PC-3 (cell line): ENCODE measurements at regions not wholly inside any gene's neighbourhood (a gene's known extent, or its start where the extent isn't known, plus 50 kb on each side); places are given as distances from the start of the nearest gene placed in this dataset.

ENCODE experiments used
- EZH2 ChIP-seq: fragments of 300-600 bp; sonication (generic); IDR thresholded peaks from one replicate; pipeline ENCODE4 v1.6.1; 2017; ENCODE audit warnings: antibody characterized with exemption, mild to moderate bottlenecking, low read length; ENCODE audit not compliant: unreplicated experiment
- EZH2phosphoT487 ChIP-seq: fragments of 300-600 bp; sonication (generic); IDR thresholded peaks from 2 replicates; pipeline ENCODE4 v1.6.1; 2018; ENCODE audit warnings: mild to moderate bottlenecking, antibody characterized with exemption, low read length, borderline replicate concordance
- TF ChIP-seq, protein P1 (sequence below): fragments of 300-600 bp; sonication (generic); conservative IDR thresholded peaks from 2 replicates; pipeline ENCODE4 v1.5.1; 2017; ENCODE audit warnings: antibody characterized with exemption, low read depth, mild to moderate bottlenecking, low read length

DNA sequence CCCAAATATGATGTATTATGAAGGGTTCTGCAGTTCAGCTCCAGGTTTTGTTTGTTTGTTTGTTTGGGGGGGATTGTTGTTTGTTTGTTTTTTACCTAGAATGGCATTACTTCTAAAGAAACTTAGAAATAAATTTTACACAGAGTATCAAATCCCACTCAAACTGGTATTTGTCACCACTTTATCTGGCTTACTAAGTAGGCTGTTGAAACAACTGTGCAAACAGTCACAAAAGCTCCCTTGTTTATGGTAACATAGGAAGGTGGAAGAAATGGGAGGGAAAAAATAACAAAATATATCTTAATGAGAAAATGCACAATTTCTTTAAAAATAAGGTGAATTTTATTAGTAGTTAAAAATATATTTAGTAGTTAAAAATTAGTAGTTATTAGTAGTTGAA lies 108.3 kb upstream of the ANO5 start:
- TF ChIP-seq, protein P1, sequence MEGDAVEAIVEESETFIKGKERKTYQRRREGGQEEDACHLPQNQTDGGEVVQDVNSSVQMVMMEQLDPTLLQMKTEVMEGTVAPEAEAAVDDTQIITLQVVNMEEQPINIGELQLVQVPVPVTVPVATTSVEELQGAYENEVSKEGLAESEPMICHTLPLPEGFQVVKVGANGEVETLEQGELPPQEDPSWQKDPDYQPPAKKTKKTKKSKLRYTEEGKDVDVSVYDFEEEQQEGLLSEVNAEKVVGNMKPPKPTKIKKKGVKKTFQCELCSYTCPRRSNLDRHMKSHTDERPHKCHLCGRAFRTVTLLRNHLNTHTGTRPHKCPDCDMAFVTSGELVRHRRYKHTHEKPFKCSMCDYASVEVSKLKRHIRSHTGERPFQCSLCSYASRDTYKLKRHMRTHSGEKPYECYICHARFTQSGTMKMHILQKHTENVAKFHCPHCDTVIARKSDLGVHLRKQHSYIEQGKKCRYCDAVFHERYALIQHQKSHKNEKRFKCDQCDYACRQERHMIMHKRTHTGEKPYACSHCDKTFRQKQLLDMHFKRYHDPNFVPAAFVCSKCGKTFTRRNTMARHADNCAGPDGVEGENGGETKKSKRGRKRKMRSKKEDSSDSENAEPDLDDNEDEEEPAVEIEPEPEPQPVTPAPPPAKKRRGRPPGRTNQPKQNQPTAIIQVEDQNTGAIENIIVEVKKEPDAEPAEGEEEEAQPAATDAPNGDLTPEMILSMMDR: no peak
- no peak for TF ChIP-seq EZH2
- no peak for TF ChIP-seq EZH2phosphoT487
